ENCODE measurements at regions not wholly inside any gene's neighbourhood (a gene's known extent, or its start where the extent isn't known, plus 50 kb on each side); places are given as distances from the start of the nearest gene placed in this dataset.
"Not testable (repeated sequence)": the region's sequence is repeated elsewhere in the genome, so short reads cannot be mapped to it uniquely, and the experiment has no call there.

GRCh38 chr18:14985291-14986013, 237.5 kb downstream of the ANKRD30B start:
- not testable (repeated sequence) for TF ChIP-seq CTCF, POLR2A (IDR thresholded peaks at IDR 0.05)
